Subcutaneous abdominal adipose tissue (tissue), 5 donors: ENCODE measurements at regions not wholly inside any gene's neighbourhood (a gene's known extent, or its start where the extent isn't known, plus 50 kb on each side); places are given as distances from the start of the nearest gene placed in this dataset.

ENCODE experiments used
- H3K27ac ChIP-seq: one replicate; pipeline ENCODE4 v1.7.0; 2013; ENCODE audit warnings: low read depth, mild to moderate bottlenecking, inconsistent platforms, low read length, moderate library complexity
- H3K27me3 ChIP-seq, 5 donors: one replicate each; pipeline ENCODE4 v1.7.0; 2013; ENCODE audit warnings: low read length in 5 of 5, inconsistent platforms in 1 of 5; ENCODE audit not compliant: control insufficient read depth in 5 of 5, insufficient read depth in 4 of 5
- H3K36me3 ChIP-seq, 5 donors: one replicate each; pipeline ENCODE4 v1.7.0; 2013; ENCODE audit warnings: low read length in 5 of 5; ENCODE audit not compliant: control insufficient read depth in 5 of 5, insufficient read depth in 5 of 5
- H3K4me1 ChIP-seq, 5 donors: one replicate each; pipeline ENCODE4 v1.7.0; 2013; ENCODE audit warnings: low read length in 5 of 5, mild to moderate bottlenecking in 3 of 5, moderate library complexity in 1 of 5; ENCODE audit not compliant: control insufficient read depth in 5 of 5, insufficient read depth in 5 of 5
- H3K4me3 ChIP-seq, 5 donors: one replicate each; pipeline ENCODE4 v1.7.0; 2013; ENCODE audit warnings: low read length in 5 of 5, low read depth in 1 of 5
- H3K9ac ChIP-seq, 5 donors: one replicate each; pipeline ENCODE4 v1.7.0; 2013; ENCODE audit warnings: low read length in 5 of 5, mild to moderate bottlenecking in 4 of 5, moderate library complexity in 3 of 5
- H3K9me3 ChIP-seq, 5 donors: one replicate each; pipeline ENCODE4 v1.7.0; 2013; ENCODE audit warnings: low read length in 5 of 5; ENCODE audit not compliant: control insufficient read depth in 5 of 5
- donor health status: healthy.
- donor health status: healthy.
- donor health status: healthy.
- donor health status: healthy.
- donor health status: healthy.

DNA sequence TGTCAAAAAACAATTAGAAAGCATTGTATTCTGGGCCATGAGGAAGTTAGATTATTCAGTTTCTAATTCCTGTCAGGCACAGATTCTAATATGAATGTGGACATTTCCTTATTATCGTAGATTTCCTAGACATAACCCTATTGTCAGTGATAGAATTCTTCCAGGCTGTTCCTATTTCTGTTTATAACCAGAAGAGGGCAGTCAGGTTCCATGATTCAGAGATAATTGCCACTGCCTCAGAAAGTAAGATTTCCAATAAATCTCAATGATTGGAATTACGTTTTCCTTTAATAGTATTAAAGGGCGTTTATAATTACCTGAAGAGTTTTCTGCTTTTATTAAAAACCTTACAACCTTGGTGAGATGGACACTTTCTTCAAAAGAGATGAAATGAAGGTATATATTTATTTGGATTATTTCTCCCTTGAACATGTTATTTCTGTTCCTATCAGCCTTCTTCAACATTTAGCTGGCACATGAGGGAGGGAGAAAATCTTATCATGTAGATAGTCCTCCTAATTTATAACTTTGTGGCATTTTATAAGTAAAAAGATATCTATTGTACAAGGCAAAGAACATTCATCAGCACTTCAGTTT is 439.2 kb downstream of the MCTP2 start:
- Histone ChIP-seq H3K9ac (no peak overlapping the region), H3K4me1 (peaks cover 0 to 14% (median 8%) of the 10 kb centered on the region in 5 donors), H3K36me3 (no peaks in the 10 kb centered on the region), H3K27me3 (peaks cover 0 to 4% (median 3%) of the 10 kb centered on the region in 5 donors), H3K9me3 (no peaks in the 10 kb centered on the region), H3K27ac (no peak overlapping the region), H3K4me3 (no peak overlapping the region)

DNA sequence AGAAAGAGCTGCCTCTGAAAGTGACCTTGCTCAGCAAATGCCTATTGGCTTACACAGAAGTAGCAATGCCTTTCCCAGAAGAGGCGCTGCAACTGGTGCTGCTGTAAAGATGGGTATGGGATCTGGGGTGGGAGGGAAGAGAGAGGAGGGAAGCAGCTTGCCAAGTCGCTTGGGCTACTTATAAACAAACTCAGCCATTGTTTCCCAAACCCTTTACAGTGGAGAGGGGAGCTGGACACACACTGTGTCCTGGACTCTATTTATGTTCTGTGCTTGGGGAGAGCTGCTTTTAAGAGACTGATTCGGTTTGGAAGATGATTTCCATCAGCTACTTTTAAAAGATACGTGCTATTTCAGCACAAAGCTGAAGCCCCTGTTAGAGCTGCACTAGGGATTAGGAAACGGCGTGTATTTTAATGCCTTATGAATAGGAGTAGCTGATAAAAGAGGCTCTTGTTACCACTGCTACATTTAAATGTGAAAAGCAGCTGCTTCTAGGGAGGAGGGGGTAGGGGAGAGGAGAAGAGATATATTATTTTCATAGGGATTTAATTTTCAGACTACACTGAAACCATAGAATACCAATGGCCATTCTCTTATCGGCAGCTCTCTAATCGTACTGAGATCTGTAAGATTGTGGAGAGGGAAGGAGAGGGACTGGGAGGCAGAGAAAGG is 440.6 kb downstream of the MCTP2 start:
- Histone ChIP-seq H3K9ac (no peak overlapping the region), H3K4me3 (no peak overlapping the region), H3K27ac (no peak overlapping the region)

DNA sequence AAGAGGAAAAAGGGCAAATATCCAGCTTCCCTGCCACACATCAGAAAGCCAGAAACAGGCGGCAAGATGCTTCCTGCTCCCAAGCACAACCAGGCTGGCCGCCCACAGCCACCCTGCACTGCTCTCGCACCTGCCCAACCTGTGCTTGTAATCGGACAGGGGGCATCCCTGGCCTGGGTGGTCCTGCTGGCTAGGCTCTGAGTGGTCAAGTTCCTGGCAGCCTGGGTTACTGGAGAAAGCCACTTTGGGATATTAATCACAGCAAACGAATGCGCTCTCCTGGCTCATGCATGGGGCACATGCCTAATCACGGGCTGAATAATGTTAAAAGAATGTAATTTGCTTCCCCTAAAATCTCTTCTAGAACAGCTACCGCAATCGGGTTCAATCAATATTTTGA is 442.4 kb downstream of the MCTP2 start:
- H3K4me3 ChIP-seq = no peak overlapping the region
- H3K9me3 ChIP-seq = no peaks in the 10 kb centered on the region
- H3K4me1 ChIP-seq = peaks cover 0 to 14% (median 8%) of the 10 kb centered on the region in 5 donors
- no peaks in the 10 kb centered on the region for H3K36me3 ChIP-seq
- no peak overlapping the region for H3K9ac ChIP-seq
- H3K27me3 ChIP-seq = peaks cover 0 to 3% (median 0%) of the 10 kb centered on the region in 5 donors
- no peak overlapping the region for H3K27ac ChIP-seq

More for the DNA sequence above, 440.6 kb downstream of the MCTP2 start:
- Histone ChIP-seq H3K9me3 (no peaks in the 10 kb centered on the region), H3K36me3 (no peaks in the 10 kb centered on the region), H3K27me3 (peaks cover 0 to 4% (median 3%) of the 10 kb centered on the region in 5 donors), H3K4me1 (peaks cover 0 to 14% (median 8%) of the 10 kb centered on the region in 5 donors)

DNA sequence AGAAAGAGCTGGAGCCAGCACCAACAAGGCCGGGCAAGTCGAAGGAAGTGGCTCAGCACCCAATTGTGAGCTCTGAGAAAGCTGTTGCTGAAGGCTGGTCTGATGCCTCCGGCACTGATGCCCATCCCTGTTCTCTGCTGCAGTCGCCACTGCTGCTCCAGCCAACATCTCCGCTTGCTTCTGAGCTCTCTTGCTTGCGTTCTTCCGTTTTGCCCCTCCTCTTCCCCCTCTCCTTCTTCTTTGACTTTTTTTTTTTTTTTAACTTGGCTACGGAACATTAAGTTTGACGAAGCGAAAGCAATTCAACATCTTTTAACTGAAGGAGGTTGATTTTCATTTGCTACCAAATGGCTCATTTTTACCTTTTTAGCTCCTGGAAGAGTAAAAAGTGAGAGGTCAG is 442.9 kb downstream of the MCTP2 start:
- peaks cover 0 to 3% (median 0%) of the 10 kb centered on the region in 5 donors for H3K27me3 ChIP-seq
- H3K9ac ChIP-seq = no peak overlapping the region
- peak overlapping the region in 1 of 5 donors; percentile 11 for H3K4me3 ChIP-seq
- no peaks in the 10 kb centered on the region for H3K9me3 ChIP-seq
- H3K4me1 ChIP-seq = peaks cover 0 to 14% (median 8%) of the 10 kb centered on the region in 5 donors
- no peak overlapping the region for H3K27ac ChIP-seq
- no peaks in the 10 kb centered on the region for H3K36me3 ChIP-seq

DNA sequence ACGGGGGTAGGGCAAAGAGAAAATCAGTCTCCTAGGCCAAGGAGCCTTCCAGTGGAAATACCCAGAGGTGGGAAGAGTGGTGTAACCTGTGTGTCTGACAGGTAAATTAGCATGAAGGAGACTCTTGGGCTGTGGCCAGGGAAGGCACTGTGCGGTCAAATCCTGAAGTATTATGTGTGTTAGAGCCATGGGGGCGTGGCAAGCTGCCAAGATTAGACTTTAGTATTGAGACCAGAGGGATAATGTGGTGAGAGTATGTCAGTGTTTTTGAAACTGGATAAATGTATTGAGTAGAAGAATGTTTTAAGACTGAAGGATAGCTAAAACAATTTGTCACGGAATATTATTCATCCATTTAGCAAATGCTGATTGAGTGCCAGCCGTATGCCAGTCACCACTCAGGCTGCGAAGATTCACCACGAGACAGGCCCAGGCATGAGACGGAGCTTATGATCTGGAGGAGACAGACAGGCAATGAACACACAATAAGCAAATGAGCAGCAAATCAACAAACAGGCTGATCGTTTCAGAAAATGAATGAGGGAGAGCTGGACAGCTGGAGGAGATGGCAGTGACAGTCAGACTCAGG is 445.9 kb downstream of the MCTP2 start:
- Histone ChIP-seq H3K4me3 (no peak overlapping the region), H3K9me3 (no peaks in the 10 kb centered on the region), H3K9ac (no peak overlapping the region), H3K36me3 (no peaks in the 10 kb centered on the region), H3K27me3 (peaks cover 0 to 3% (median 0%) of the 10 kb centered on the region in 5 donors), H3K4me1 (peaks cover 0 to 3% (median 0%) of the 10 kb centered on the region in 5 donors), H3K27ac (no peak overlapping the region)

DNA sequence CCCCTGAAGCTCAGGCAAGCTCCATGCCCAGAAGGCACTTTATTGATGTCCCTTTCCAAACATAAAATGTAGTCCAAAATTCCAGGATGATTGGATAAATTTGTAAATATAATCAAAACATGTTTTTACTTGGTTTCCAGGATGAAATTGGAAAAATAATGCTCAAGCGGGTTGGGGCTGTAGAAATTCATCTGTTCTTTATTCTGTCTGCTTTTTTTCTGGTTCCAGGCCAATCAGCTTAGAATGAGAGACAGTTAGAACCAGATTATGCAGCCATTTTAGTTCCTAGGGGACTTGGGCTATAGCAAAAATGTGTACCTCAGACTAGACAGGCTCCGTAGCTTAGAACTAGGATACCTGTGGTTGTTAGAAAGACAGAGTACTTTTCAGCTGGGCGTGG is 450.8 kb downstream of the MCTP2 start:
- no peak overlapping the region for H3K4me3 ChIP-seq
- H3K27me3 ChIP-seq = no peaks in the 10 kb centered on the region
- no peak overlapping the region for H3K27ac ChIP-seq
- H3K4me1 ChIP-seq = peaks cover 0 to 2% (median 0%) of the 10 kb centered on the region in 5 donors
- H3K9me3 ChIP-seq = no peaks in the 10 kb centered on the region
- H3K36me3 ChIP-seq = no peaks in the 10 kb centered on the region
- no peak overlapping the region for H3K9ac ChIP-seq

DNA sequence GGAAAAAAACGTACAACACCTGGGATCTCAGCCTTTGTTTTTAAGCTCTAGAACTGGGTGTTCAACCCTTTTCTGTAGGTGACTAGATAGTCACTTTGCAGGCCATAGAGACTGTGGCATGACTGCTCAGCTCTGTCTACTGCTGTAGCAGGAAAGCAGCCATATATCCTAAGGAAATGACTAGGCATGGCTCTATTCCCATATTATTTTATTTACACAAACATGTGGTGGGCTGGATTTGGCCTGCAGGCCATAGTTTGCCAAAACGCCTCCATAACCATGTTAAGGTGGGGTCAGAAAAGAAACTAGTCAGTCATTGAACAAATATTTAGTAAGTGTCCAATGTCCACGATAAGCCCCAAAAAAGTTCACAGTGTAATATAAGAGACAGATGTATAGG is 452.5 kb downstream of the MCTP2 start:
- Histone ChIP-seq H3K9me3 (no peaks in the 10 kb centered on the region), H3K4me1 (peaks cover 0 to 2% (median 0%) of the 10 kb centered on the region in 5 donors), H3K4me3 (no peak overlapping the region), H3K27me3 (no peaks in the 10 kb centered on the region), H3K27ac (no peak overlapping the region), H3K9ac (no peak overlapping the region), H3K36me3 (no peaks in the 10 kb centered on the region)

DNA sequence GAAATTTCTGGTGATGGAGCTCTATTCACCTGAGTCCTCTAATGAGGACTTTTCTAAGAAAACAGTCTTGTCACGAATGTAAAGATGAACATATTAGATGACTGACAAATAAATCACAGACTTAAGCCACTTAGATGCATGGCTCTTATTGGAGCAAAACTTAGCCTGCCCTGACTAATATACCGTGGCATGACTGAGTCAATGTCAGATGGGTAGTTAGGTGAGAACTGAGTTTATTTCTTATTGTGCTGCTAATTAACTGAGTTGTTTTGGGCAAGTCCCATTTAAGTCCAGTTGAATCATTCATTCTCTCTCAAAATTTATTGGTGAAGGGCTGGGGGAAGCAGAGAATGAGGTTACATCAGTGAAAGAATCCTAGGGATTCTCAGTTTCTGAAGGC is 459.8 kb downstream of the MCTP2 start:
- Histone ChIP-seq H3K27me3 (no peaks in the 10 kb centered on the region), H3K4me1 (no peaks in the 10 kb centered on the region), H3K9me3 (no peaks in the 10 kb centered on the region), H3K36me3 (no peaks in the 10 kb centered on the region), H3K4me3 (no peak overlapping the region), H3K27ac (no peak overlapping the region), H3K9ac (no peak overlapping the region)

DNA sequence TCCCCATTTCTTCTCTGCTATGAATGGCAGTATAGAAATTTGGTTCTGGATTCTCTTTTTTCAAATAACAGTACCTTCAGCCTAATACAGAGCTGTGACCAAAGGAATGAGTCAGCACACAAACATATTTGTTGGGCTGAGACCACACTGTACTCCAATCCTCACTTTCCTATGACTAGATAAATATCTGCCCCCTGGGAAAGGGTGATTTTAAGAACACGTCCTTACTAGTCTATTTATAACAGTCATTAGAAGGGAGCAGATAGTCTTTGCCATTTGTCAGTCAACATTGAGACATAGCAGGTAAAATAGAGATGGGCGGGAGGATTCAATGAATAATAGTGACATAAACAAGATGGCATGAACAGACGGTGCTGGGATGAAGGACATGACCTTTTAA is 461.3 kb downstream of the MCTP2 start:
- Histone ChIP-seq H3K4me1 (no peaks in the 10 kb centered on the region), H3K36me3 (no peaks in the 10 kb centered on the region), H3K4me3 (no peak overlapping the region), H3K9me3 (no peaks in the 10 kb centered on the region), H3K9ac (no peak overlapping the region), H3K27ac (no peak overlapping the region), H3K27me3 (no peaks in the 10 kb centered on the region)

DNA sequence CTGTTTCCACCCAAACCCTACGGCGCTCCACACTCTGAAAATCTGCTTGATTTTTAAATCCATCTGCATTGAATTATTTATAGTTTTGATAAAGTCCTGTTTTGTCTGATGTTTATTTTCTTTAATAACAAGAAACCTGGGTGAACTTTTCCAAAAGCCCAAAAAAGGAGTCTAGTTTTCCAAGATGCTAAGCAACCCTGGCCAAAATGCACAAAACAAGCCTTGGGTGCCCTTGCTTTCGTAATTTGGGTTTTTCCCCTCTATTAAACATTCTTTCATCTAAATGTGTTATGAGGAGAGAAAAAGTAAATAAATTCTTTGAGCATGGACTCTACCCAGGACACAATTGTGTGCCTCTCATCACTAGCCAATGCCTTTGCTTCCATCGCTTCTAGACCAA is 468.9 kb downstream of the MCTP2 start:
- no peak overlapping the region for H3K9ac ChIP-seq
- no peaks in the 10 kb centered on the region for H3K36me3 ChIP-seq
- peaks cover 0 to 17% (median 0%) of the 10 kb centered on the region in 5 donors for H3K4me1 ChIP-seq
- peaks cover 0 to 3% (median 0%) of the 10 kb centered on the region in 5 donors for H3K27me3 ChIP-seq
- H3K27ac ChIP-seq = no peak overlapping the region
- H3K9me3 ChIP-seq = no peaks in the 10 kb centered on the region
- H3K4me3 ChIP-seq = no peak overlapping the region
